NCI-H1930 (cell line): ENCODE measurements at regions not wholly inside any gene's neighbourhood (a gene's known extent, or its start where the extent isn't known, plus 50 kb on each side); places are given as distances from the start of the nearest gene placed in this dataset.

Experiments used
- DNase-seq, 2 experiments: peaks; one replicate each; lab custom pipeline; 2025; lab: John Stamatoyannopoulos, UW

GRCh38 chr17:72578817-72579470 is 458.1 kb downstream of the SOX9 start:
- no peak for DNase-seq

- no peak for DNase-seq
Measured at GRCh38 chr17:72579990-72580320, 459.1 kb downstream of the SOX9 start.

- no peak for DNase-seq
Measured at GRCh38 chr17:72580321-72581127, 459.7 kb downstream of the SOX9 start.

- no peak for DNase-seq
Measured at GRCh38 chr17:72587156-72587555, 466.3 kb downstream of the SOX9 start.

- no peak for DNase-seq
Measured at GRCh38 chr17:72587773-72588511, 467.1 kb downstream of the SOX9 start.

- DNase-seq, result no peak
Measured at GRCh38 chr17:72588561-72588960, 467.7 kb downstream of the SOX9 start.

- DNase-seq, result no peak
Measured at GRCh38 chr17:72588961-72589360, 468.1 kb downstream of the SOX9 start.

- no peak for DNase-seq
Measured at GRCh38 chr17:72590382-72590781, 469.6 kb downstream of the SOX9 start.

GRCh38 chr17:72590882-72591281 is 470.1 kb downstream of the SOX9 start:
- no peak for DNase-seq

GRCh38 chr17:72591289-72592241 is 470.7 kb downstream of the SOX9 start:
- no peak for DNase-seq

GRCh38 chr17:72592242-72592966 is 471.6 kb downstream of the SOX9 start:
- DNase-seq, result peak; percentile 51 to 82

- no peak for DNase-seq
Measured at GRCh38 chr17:72592967-72593325, 472.1 kb downstream of the SOX9 start.

- no peak for DNase-seq
Measured at GRCh38 chr17:72594248-72594647, 473.4 kb downstream of the SOX9 start.
